ENCODE measurements at regions not wholly inside any gene's neighbourhood (a gene's known extent, or its start where the extent isn't known, plus 50 kb on each side); places are given as distances from the start of the nearest gene placed in this dataset.

- no peak for DNase-seq
Observed at GRCh38 chr20:40536808-40537207, 152.2 kb downstream of the MAFB start.

- DNase-seq, result no peak
Observed at GRCh38 chr20:40535816-40536215, 153.2 kb downstream of the MAFB start.

DNA sequence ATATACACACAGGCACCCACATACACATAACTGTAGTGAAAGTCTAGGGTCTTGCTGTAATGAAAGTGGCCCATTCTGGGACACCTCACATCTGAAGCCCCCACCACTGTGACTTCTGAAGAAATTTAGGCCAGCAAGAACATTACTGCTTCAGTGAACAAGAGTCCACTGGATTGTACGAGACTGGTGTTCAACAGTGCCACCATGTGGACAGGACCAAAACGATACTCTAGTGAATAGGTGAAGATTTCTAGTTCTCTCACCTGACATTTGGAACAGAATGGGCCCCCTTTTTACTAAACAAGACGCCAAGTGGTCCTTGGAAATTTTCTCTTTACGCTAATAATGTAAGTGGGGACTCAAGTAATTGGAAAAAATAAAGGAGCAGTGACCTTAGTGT lies 156.9 kb downstream of the MAFB start:
- DNase-seq, result no peak

DNA sequence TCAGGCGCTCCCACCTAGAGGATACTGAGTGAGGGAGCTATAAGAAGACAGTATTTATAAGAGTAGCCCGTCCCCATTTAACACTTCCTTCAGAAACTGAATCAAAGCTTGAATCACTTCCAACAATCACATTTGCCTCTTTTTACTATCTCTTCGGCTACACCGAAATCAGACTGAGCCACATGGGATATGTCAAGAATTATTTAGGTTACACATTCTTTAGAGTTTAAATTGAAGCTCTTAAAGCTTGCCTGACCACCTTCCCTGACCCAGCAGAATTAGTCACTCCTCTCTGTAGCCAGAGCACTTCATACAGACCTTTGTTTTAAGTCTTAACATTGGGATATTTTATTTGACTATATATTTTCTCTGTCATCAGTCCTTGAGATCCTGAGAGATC lies 163.7 kb downstream of the MAFB start:
- DNase-seq, result no peak

DNA sequence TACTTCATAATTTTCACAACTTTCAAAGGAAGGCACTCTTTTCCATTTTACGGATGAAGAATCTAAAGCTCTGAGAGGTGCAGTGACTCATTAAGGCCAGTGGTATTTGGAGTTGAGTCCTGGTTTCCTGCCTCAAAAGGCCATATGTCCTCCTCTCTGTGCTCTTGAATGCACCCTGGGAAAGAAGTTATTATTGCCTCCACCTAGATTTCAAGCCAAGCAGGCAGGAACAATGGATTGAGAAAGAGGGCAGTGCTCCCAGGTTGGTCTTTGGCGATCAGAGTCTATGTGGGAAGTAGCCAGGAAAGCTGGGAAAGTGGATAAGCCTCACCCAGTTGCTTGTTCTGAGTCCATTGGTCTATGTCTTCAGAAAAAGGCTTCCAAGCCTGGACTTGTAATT lies 165.0 kb downstream of the MAFB start:
- no peak for DNase-seq

DNA sequence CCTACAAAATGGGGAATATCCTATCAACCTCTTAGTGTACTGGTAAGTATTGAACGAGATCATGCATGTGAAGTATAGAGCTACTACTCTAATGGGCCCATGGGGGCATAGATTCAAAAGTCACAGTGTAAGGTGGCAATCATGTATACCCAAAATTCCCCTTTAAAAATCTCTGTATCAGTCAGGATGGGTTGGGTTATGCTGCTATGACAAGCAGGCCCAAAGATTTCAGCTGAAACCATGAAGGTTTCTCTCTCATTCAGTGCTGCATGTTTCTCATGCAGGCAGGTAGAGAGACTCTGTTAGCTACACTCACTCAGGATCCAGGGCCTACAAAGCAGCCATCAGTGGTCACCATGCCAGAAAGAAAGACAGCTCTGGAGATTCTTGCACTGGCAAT lies 166.6 kb downstream of the MAFB start:
- DNase-seq, result no peak

GRCh38 chr20:40521962-40522361 lies 167.1 kb downstream of the MAFB start:
- no peak for DNase-seq

DNA sequence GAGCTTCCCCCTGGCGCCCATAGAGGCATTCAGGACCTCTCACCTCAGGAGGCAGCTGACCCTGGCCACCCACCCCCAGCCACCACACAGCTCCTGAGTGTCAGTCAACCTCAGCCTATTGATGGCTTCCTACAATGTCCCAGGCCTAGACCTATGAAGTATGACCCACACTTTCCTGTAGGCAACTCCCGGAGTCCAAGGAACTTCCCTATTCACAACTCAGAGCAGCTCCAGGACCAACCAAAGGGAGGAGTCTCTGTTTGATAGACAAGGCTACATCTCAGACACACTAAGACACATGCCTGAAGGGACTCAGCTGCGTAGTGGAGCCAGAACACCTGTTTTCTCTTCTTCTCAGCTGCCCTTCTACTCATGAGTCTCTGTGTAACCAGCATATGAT lies 169.1 kb downstream of the MAFB start:
- DNase-seq, result no peak

DNA sequence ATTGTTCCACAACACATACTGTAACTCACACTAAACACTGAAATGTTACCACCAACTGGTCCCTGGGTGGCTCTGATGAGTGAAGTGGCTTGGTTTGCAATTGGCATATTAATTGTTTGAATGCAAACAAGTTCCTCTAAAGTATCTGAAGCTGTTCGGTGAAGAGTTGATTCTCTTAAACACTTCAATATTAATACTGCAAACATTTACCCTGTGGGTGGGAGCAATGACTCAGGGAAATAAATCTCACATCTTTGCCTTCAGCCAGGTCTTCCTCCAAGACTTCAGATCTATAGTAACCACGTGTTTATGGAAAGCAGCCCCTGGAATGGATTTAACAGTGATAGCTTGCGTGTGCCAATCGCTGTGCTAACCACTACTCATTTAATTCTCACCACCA lies 176.0 kb downstream of the MAFB start:
- DNase-seq, result no peak

DNA sequence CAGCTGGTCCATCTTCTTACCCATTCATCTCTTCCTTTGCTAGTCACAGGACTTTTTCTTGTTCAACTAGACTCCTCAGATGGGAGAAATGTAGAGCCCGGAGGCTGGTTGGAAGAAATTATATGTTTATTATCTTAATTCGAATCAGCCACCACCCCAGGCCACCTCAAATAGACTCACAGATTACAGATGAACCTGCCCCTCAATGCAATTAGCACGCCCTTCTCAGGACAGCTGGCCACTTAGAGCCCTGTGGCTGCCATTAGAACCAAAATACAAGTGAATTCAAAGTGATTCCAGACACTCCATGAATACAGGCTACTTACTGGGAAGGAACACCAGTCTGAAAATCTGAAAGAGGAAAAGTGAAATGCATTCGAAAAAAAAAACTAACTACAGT lies 176.4 kb downstream of the MAFB start:
- no peak for DNase-seq

GRCh38 chr20:40511478-40511877 lies 177.6 kb downstream of the MAFB start:
- DNase-seq, result no peak

DNA sequence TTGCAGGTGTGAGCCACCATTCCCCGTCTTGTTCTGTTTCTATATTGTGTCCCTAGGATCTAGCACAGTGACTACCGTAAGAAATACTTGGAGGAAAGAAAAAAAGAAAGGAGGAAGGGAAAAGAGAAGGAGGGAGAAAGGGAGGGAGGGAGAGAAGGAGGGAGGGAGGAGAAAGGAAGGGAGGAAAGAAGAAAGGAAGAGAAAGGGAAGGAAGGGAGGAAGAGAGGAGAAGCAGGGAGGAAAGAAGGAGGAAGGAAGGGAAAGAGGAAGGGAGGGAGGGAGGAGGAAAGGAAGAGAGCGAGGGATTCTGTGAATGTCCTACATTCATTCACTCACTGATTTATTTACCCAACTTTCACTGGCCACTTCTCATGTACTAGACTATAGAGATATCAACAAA lies 178.4 kb downstream of the MAFB start:
- no peak for DNase-seq

DNA sequence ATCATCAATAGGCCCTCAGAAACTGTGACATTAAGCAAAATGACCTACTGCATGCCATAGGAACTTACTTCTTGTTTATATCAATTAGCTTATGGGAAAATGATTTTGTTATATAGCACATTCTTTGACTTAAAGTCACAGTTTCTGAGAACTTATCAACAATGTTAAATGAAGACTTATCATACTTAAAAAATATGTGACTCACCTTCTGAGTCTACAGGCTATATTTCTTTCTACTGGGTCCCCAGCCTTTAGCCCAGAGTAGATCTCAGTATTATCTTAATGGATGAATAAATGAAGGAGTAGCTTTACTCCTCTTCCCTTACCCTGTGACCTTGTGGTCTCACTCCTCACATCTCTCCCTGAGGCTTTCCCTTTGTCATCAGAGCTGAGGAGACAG lies 180.2 kb downstream of the MAFB start:
- DNase-seq, result no peak

DNA sequence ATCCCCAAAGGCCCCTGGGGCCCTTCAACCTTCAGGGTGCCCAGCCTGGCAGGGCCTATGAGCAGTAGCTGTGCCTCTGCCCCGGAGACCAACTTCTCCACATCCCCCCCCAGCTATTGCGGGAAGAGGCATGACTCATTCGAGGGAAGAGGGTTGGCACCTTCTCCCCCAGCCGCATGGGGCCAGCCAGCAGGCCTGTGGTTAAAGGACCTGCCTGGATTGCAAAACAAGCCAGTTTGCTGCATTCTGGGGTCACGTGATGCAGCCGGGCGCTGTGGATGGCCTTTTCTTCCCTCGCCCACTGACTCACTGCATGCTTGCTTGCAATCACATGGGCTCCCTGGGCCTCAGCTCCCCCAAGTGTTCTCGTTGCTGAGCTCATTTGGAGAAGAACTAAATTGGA lies 182.5 kb downstream of the MAFB start:
- peak; percentile 29 for DNase-seq

- no peak for DNase-seq
Observed at GRCh38 chr20:40503119-40503518, 185.9 kb downstream of the MAFB start.

DNA sequence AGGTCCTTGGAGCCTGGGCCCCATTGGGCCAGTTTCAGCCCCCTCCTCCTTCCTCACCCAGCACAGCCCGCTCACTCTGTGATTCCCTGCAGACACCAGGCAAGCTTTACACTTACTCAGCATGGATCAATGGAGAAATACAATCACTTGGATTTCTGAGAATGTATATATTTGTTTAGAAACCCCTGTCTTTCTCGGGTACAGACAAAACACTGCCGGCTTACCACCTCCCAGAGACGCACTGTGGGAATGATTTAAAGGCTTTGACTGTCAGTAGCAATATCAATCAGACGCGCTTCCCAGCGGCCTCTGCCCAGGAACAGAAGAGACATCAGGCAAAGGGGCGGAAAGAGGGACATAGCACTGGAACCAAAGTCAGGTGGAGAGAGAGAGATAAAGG lies 186.5 kb downstream of the MAFB start:
- no peak for DNase-seq

DNA sequence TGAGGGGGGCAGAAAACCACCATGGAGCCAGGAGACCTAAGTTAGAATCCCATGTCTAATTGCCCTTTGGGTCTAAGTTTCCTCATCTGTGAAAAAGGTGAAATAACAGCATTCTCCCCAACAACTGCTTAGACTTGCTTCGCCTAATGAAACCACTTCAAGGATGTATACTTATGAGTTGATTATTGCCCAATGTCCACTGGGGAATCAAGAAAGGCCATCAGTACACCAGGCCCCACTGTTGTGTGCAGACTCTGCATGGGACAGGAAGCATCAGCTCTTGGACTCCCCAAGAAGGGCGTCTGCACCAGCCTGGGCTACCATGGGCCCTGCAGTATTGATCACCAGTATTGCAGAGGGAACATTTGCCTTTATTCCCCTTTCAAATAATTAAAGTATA lies 189.6 kb downstream of the MAFB start:
- no peak for DNase-seq

DNA sequence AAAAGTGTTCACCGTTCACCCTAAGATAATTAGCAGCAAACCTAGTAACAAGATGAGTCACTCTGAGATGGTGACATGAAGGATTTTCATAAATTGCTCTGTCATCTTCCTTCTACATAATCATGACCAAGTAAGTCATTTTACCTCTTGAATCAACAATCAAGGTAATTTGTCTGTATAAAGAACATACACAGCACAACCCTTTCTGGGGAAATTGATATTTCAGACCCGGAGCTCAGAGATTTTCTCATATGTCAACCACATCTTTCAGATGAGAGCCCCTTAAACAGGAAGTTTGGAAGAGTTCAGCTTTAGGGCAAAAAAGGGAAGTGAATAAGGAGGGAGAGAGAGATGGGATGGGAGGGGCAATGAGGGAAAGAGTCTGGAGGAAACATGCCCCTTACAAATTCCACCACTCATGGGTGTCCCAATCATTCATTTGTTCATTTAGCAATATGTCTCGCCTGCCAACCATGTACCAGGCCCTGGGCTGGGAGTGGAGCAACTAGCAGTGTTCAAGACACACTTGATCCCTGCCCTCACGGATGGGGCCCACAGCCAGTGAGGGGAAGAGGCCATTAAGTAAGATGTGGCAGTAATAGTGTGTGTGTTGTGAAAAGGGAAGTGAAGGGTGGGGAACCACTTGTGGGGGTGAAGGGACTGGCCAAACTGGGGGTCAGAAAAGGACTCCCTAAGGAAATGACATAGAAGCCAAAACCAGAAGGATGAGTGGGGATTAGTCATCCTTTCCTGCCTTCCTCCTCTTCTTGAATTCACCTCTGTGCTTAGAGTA lies 190.9 kb downstream of the MAFB start:
- no peak for DNase-seq

GRCh38 chr20:40495956-40496355 lies 193.1 kb downstream of the MAFB start:
- no peak for DNase-seq

GRCh38 chr20:40494248-40494647 lies 194.8 kb downstream of the MAFB start:
- no peak for DNase-seq

GRCh38 chr20:40493549-40493948 lies 195.5 kb downstream of the MAFB start:
- no peak for DNase-seq

DNA sequence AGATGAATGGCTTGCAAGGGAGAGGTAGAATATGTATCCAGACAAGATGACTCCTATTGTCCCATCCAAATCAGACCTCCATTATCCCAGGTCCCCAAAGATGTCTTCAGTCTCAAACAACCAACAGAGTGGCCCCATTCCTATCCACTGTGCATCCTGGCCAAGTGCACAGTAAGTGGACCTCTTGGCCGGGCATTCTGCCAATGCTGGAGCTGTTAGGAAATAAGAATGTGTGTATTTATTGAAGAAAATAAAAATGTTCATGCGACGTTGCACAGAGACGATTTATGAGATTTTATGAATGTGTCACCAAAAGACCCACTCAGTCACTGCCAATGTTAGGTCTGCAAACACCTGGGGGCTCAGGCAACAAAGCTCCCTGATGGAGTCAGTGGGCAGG lies 196.0 kb downstream of the MAFB start:
- no peak for DNase-seq

GRCh38 chr20:40491009-40491590 lies 197.9 kb downstream of the MAFB start:
- no peak for DNase-seq

DNA sequence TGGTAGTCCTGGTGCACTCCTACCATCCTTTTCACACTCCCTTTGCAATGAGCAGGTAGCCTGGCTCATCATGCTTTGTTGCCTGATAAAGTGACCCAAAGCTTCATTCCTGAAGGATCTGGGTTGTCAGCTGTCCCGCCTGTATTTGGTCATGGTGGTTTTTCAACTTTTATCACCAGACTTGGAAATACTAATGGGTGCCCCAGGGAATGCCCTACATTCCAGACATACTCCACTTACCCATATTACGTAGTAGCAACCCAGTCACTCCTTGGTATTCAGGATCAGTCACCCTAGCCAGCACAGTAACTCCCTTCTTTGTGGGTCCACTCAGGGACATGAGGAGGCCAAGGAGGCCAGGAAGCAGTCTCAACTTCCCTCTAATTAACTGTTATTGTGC lies 199.2 kb downstream of the MAFB start:
- no peak for DNase-seq

GRCh38 chr20:40488401-40488800 lies 200.6 kb downstream of the MAFB start:
- DNase-seq, result no peak
